Retinal pigment epithelial cell (primary cell): ENCODE measurements at regions not wholly inside any gene's neighbourhood (a gene's known extent, or its start where the extent isn't known, plus 50 kb on each side); places are given as distances from the start of the nearest gene placed in this dataset.

ENCODE experiments used
- DNase-seq: peaks from one replicate; pipeline ENCODE4 v3.0.0-alpha.2; 2010; ENCODE audit warnings: low read depth
- H3K4me3 ChIP-seq: 2 replicates; pipeline ENCODE4 v1.5.1; 2011; ENCODE audit warnings: mild to moderate bottlenecking, low read length, control low read depth, moderate library complexity
- TF ChIP-seq, protein P1 (sequence below): conservative IDR thresholded peaks from 2 replicates; pipeline ENCODE4 v1.5.1; 2011; ENCODE audit warnings: low read depth, low read length, control low read depth, inconsistent platforms

GRCh38 chr1:59072583-59072947 is 224.3 kb upstream of the FGGY start:
- no peak for DNase-seq
- TF ChIP-seq, protein P1, sequence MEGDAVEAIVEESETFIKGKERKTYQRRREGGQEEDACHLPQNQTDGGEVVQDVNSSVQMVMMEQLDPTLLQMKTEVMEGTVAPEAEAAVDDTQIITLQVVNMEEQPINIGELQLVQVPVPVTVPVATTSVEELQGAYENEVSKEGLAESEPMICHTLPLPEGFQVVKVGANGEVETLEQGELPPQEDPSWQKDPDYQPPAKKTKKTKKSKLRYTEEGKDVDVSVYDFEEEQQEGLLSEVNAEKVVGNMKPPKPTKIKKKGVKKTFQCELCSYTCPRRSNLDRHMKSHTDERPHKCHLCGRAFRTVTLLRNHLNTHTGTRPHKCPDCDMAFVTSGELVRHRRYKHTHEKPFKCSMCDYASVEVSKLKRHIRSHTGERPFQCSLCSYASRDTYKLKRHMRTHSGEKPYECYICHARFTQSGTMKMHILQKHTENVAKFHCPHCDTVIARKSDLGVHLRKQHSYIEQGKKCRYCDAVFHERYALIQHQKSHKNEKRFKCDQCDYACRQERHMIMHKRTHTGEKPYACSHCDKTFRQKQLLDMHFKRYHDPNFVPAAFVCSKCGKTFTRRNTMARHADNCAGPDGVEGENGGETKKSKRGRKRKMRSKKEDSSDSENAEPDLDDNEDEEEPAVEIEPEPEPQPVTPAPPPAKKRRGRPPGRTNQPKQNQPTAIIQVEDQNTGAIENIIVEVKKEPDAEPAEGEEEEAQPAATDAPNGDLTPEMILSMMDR, result no peak
- H3K4me3 ChIP-seq, result no peak overlapping the region

DNA sequence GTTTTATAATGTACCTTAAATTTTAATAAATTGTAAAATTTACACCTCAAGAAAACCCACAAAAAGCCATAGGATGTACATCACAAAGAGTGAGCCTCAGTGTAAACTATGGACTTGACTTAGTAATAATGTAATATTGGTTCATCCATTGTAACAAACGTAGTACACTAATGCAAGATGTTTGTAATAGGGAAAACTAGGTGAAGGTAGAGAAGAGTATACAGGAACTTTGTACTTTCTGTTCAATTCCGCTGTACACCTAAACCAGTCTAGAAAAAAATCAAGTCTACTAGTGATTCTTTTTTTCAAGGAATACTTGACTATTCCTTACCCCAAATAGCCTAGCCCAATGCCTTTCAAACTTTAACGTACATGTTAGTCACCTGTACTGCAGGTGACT is 222.3 kb upstream of the FGGY start:
- H3K4me3 ChIP-seq, result no peak overlapping the region
- DNase-seq, result no peak
- TF ChIP-seq, protein P1, result no peak

- H3K4me3 ChIP-seq, result no peak overlapping the region
- TF ChIP-seq, protein P1, result no peak
- no peak for DNase-seq
These were observed 221.9 kb upstream of the FGGY start for GRCh38 chr1:59075021-59075420.

GRCh38 chr1:59076612-59077011 is 220.3 kb upstream of the FGGY start:
- TF ChIP-seq, protein P1, result peak; percentile 44
- no peak overlapping the region for H3K4me3 ChIP-seq
- DNase-seq, result no peak

GRCh38 chr1:59077466-59078069 is 219.3 kb upstream of the FGGY start:
- no peak for DNase-seq
- TF ChIP-seq, protein P1, result no peak
- no peak overlapping the region for H3K4me3 ChIP-seq

DNA sequence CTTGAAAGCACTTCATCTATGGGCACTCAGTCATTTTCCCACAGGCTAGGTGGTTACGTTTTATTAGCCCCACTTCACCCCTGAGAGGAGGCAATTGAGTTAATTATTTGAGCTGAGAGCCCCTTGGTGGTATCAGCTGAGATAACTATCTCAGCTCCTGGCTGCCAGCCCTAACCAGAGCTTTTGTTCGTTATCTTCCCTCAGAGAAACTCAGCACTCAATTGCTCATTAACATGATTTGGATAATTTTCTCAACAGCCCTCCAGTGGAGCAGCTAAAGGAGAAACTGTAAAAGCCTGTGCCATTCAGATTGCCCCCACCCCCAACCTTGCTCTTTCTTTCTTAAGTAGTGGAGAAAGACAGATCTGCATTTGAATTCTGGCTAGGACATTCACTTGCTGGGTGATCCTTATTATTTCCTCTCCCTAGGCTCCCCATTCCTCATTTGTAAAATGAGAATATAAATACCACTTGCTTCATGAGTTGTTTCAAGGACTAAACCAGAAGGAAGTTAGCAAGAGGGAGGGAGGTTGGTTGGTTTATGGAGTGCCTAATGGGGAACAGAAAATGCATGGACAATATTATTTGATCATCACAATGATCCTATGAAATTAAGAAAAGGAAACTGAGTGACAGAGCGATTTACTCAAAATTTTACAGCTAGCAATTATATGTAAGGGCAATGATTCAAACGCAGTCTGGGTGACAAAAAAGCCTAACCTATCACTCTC is 218.7 kb upstream of the FGGY start:
- no peak for DNase-seq
- no peak overlapping the region for H3K4me3 ChIP-seq
- TF ChIP-seq, protein P1, result no peak

DNA sequence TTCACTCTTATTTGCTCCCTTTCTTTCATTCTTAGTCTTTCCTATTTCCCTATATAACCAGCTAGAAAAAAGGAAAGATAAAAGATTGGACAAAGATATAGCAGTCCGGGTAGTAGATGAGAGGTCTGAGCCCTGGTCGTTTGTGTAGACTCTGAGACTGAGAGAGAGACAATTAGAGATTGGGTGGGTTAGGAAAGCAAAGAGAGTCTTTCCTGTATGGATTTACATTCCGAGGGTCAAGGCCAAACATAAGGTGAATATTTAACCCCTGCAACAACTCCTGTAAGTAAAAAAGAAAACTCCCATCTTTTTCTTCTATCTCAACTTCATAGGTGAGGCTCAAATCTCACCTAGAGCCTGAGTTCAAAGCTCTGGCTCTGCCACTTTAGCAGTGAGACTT is 218.0 kb upstream of the FGGY start:
- H3K4me3 ChIP-seq, result no peak overlapping the region

More for the DNA sequence above, 218.0 kb upstream of the FGGY start:
- TF ChIP-seq, protein P1, result no peak
- DNase-seq, result no peak
